ENCODE measurements at regions not wholly inside any gene's neighbourhood (a gene's known extent, or its start where the extent isn't known, plus 50 kb on each side); places are given as distances from the start of the nearest gene placed in this dataset.
"Not testable (repeated sequence)": the region's sequence is repeated elsewhere in the genome, so short reads cannot be mapped to it uniquely, and the experiment has no call there.

DNA sequence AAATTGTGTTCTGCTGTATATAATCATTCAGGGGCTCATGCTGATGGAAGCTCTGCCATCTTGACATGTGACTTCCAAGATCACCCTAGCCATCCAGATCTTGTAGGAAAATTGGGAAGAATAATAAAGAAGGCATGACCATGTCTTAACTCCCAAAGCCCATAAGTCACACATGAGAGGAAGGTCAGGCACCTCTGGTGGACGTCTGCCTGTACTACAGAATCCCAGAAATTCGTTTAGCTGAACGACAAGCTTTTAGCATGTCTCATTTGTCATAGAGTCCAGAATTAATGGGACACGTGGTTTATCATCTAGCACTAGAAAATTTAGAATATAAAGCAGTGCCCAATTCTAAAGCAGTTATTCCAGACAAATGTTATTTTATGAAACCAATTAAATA, 212.7 kb downstream of the CENPC start:
- no peak for DNase-seq (ENCODE audit: low read depth in 2 of 3, low spot score in 2 of 3)

DNA sequence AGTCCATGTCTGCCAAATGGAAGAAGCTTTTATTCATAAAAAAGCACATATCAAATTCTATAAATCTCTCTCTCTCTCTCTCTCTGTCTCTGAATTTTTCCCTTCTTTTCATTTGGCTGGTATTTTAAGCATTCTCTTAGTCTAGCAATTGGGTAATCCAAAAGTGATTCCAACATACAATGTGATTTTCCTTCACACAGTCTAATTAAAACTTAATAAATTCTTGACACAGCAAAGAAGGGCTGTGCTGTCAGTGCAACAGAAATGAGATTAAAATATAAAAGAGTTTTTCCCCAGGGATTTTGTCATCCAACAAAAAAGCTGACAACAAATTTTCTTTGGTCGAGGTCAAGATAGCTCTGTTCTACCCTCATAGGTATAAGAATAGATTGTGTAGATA, 216.9 kb downstream of the CENPC start:
- no peak for DNase-seq (ENCODE audit: low read depth in 2 of 3, low spot score in 2 of 3)

- no peak for DNase-seq (ENCODE audit: low read depth in 2 of 3, low spot score in 2 of 3)
Measured at GRCh38 chr4:67328018-67328278, 217.4 kb downstream of the CENPC start.

DNA sequence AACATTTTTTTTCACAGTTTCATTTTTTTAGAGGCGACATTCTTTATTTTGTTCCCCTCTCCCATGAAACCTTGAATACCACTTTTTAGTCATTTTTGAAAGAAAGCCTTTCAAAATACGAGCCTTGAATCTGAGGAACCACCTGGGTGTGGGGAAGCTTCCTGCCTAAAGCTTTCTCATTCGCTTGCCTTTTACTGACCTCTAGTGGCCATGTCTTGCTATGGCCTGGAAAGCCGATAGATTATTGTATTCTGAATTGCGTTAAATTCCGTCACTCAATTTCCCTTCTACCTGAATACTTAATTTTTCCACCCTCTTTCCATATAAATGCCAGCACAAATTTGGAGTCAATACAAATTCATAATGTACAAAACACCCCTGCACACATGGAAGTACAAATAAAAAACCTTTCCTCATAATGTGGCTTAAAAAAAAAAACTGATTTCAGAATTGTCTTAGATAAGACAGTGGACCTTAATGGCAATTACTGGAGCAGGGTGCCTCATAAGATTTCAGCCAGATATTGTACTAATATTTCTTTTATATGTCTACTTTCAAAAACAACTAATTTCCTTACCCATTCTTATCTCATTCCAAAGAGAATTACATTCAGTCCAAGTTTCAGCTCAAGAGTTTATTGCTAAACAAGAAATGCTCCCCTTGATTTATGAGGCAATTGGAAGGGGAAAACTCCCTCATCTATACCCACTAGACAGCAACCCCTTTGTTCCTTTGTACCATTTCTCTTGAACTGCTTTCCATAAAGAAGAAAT, 217.9 kb downstream of the CENPC start:
- no peak for DNase-seq (ENCODE audit: low read depth in 2 of 3, low spot score in 2 of 3)

- DNase-seq (ENCODE audit: low read depth in 2 of 3, low spot score in 2 of 3), result no peak
Measured at GRCh38 chr4:67325791-67326190, 219.5 kb downstream of the CENPC start.

GRCh38 chr4:67320645-67321044, 224.7 kb downstream of the CENPC start:
- DNase-seq (ENCODE audit: low read depth in 2 of 3, low spot score in 2 of 3), result no peak

DNA sequence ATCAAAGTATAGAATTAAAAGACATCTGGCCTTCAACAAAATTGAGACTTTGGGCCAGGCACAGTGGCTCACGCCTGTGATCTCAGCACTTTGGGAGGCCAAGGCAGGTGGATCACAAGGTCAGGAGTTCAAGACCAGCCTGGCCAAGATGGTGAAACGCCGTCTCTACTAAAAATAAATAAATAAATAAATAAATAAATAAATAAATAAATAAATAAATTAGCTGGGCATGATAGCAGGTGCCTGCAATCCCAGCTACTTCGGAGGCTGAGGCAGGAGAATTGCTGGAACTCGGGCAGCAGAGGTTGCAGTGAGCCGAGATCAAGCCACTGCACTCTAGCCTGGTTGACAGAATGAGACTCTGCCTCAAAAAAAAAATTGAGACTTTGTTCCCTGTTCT, 225.7 kb downstream of the CENPC start:
- DNase-seq (ENCODE audit: low read depth in 2 of 3, low spot score in 2 of 3), result not testable (repeated sequence)

DNA sequence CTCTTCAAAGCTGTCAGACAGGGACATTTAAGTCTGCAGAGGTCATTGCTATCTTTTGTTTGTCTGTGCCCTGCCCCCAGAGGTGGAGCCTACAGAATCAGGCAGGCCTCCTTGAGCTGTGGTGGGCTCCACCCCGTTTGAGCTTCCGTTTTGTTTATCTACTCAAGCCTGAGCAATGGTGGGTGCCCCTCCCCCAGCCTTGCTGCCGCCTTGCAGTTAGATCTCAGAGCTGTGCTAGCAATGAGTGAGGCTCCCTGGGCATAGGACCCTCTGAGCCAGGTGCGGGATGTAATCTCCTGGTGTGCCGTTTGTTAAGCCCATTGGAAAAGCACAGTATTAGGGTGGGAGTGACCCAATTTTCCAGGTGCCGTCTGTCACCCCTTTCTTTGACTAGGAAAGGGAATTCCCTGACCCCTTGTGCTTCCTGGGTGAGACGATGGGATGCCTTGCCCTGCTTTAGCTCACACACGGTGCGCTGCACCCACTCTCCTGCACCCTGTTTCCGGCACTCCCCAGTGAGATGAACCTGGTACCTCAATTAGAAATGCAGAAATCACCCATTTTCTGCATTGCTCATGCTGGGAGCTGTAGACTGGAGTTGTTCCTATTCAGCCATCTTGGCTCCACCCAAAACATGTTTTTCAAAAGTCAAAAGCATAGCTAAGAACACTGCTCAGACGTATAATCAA, 244.7 kb downstream of the CENPC start:
- DNase-seq (ENCODE audit: low read depth in 2 of 3, low spot score in 2 of 3), result not testable (repeated sequence)

DNA sequence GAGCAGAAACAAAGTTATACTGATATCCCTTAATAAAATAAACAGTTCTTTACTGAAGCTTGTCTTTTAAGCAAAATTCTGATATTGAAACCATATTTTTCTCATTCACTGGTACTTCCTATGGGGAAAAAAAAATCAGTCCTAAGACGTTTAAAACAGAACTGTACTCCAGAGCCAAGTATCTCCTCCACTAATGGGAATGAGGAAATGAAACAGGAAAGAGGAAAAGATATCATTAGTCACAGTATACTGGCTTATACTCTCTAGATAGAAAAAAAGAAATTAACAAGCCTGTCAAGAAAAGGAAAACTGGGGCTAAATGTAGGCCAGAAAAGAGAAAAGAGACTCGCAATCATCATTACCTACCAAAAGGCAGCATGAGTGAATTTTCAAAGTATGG, 252.7 kb downstream of the CENPC start:
- DNase-seq (ENCODE audit: low read depth in 2 of 3, low spot score in 2 of 3), result no peak

DNA sequence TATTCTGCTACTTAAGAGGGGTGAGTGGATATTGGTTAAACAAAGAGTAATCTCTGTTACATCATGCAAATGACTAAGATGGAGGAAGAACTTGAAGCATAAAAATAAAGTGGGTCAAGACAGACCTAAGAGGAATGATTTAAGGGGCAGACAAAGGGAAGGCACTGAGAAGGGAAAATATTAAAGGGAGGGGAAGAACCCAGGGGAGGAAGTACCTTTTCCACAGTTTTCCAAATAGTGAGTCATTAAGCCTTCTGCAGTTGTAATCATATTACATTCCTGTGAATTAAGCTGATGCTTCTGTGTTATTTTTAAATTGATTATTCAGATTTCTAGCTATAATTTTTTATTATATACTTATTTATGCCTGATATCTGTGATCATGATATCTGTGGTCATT, 253.3 kb downstream of the CENPC start:
- DNase-seq (ENCODE audit: low read depth in 2 of 3, low spot score in 2 of 3), result no peak

- no peak for DNase-seq (ENCODE audit: low read depth in 2 of 3, low spot score in 2 of 3)
Measured at GRCh38 chr4:67291644-67292043, 253.7 kb downstream of the CENPC start.

DNA sequence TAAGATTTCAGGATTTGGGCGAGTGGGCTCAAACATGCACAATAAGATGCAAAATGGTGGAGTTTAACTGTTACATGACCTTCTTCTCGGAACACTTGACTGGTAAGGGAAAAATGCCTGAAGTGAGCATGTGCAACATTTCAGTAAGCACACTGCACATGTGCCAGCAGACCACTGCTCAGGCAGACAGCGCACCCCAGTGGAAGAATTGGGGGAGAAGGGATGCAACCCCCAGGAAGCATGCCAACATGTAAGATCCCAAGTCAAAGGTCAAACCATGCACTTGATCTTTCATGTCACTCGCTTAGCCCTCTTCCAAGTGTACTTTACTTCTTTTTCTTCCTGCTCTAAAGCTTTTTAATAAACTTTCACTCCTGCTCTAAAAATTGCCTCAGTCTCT, 256.3 kb downstream of the CENPC start:
- no peak for DNase-seq (ENCODE audit: low read depth in 2 of 3, low spot score in 2 of 3)

DNA sequence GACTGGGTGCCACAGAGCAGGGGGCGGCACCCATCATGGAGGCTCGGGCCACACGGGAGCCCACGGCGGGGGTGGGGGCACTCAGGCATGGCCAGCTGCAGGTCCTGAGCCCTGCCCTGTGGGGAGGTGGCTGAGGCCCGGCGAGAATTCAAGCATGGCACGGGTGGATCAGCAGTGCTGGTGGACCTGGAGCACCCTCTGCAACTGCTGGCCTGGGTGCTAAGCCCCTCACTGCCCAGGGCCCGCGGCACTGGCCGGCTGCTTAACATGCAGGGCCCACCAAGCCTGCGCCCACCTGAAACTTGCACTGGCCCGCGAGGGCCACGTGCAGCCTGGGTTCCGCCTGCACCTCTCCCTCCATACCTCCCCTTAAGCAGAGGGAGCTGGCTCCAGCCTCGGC, 258.6 kb downstream of the CENPC start:
- no peak for DNase-seq (ENCODE audit: low read depth in 2 of 3, low spot score in 2 of 3)

DNA sequence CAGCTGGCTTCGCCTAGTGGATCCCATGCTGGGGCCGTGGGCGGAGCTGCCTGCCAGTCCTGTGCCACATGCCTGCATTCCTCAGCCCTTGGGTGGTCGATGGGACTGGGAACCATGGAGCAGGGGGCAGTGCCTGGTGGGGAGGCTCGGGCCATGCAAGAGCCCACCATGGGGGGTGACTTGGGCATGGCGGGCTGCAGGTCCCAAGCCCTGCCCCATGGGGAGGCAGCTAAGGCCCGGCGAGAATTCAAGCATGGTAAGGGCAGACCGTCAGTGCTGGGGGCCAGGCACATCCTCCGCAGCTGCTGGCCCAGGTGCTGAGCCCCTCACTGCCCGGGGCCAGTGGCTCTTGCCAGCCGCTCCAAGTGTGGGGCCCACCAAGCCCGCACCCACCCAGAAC, 262.6 kb downstream of the CENPC start:
- no peak for DNase-seq (ENCODE audit: low read depth in 2 of 3, low spot score in 2 of 3)

- DNase-seq (ENCODE audit: low read depth in 2 of 3, low spot score in 2 of 3), result no peak
Measured at GRCh38 chr4:67275179-67275750, 270.0 kb downstream of the CENPC start.

- DNase-seq (ENCODE audit: low read depth in 2 of 3, low spot score in 2 of 3), result not testable (repeated sequence)
Measured at GRCh38 chr4:67274671-67275070, 270.6 kb downstream of the CENPC start.

DNA sequence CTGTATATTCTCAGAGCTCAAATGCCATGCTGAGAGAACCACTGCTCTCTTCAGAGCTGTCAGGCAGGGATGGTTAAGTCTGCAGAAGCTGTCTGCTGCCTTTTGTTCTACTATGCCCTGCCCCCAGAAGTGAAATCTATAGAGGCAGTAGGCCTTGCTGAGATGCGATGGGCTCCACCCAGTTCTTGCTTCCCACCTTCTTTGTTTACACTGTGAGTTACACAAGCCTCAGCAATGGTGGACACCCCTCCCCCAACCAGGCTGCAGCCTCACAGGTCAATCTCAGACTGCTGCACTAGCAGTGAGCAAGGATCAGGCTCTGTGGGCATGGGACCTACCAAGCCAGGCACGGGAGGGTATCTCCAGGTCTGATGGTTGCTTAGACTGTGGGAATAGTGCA, 271.6 kb downstream of the CENPC start:
- DNase-seq (ENCODE audit: low read depth in 2 of 3, low spot score in 2 of 3), result no peak

GRCh38 chr4:67261971-67262370, 283.3 kb downstream of the CENPC start:
- no peak for DNase-seq (ENCODE audit: low read depth in 2 of 3, low spot score in 2 of 3)

DNA sequence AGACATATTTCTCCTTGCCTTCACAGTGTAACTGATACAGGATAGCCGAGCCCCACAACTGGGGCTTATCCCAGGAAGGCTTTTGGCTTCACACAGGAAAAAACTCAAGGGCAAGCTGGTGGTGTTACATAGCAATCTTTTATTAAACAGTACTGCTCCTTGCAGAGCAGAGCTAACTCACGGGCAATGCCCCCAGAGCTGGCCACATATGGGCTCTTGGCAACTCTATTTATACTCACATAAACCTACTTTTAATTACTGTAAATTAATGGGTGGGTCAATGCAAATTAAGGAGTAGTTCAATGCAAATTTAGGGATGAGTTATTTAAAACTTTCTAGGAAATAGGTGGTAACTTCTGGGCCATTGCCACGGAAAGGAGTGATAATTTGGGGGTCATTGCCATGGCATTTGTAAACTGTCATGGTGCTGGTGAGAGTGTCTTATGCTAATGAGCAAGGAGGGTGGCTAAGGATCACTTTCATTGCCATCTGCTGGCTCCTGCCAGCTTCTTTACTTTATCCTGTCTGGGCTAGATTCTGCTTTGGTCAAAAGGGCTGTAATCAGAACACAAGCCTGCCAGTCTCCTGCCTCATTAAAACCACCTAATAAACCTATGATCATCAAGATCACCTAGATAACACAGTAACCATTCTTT, 288.8 kb downstream of the CENPC start:
- DNase-seq (ENCODE audit: low read depth in 2 of 3, low spot score in 2 of 3), result no peak

GRCh38 chr4:67250131-67250896, 295.0 kb downstream of the CENPC start:
- DNase-seq (ENCODE audit: low read depth in 2 of 3, low spot score in 2 of 3), result no peak

DNA sequence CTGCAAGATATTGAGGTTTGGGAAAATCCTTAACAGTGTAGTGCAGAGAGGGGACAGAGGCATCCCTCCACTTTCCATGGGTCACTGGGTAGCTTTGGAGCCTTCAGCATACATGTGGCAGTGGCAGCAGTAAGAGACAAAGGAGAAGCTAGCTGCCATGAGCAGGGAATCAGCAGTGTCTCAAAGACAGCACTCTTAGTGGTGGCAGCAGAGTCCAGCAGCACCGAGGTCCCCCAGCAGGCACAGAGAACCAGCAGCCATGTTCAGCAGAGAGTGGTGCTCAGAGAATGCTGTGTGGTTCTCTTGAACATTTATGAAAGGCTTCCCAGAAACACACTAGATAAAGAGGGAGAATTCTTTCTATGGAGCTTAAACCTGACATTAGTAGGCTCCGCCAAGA, 308.5 kb downstream of the CENPC start:
- DNase-seq (ENCODE audit: low read depth in 2 of 3, low spot score in 2 of 3), result no peak

DNA sequence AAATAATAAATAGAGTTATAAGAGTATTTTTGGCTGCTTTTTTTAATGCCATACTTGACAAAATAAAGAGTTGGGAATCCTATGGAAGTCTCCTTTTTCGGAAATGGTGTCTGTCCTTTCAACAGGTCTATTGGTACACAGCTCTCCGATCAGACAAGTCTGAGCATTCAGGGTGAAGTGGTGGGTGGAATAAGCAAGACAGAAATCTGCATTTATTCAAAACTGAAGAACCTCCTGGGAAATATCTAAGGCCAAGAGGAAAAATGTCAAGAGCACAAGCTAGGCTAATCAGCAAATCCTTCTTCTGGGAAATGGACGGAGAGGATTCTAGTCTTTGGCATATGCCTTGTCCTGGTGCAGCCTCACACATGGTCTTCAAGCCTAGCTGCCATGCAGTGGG, 309.0 kb downstream of the CENPC start:
- DNase-seq (ENCODE audit: low read depth in 2 of 3, low spot score in 2 of 3), result no peak

All from activated CD8-positive, alpha-beta memory T cell treated with anti-CD3 and anti-CD28 coated beads for 48 hours (primary cell).